HL-60 (cell line): ENCODE measurements at regions not wholly inside any gene's neighbourhood (a gene's known extent, or its start where the extent isn't known, plus 50 kb on each side); places are given as distances from the start of the nearest gene placed in this dataset.

Experiments
- DNase-seq, 2 experiments: peaks; one replicate each; pipeline ENCODE4 v3.0.0-alpha.2; 2010 to 2020; ENCODE audit warnings: low read depth in 1 of 2, low spot score in 1 of 2
- H3K27ac ChIP-seq: fragments of 250-450 bp; sonication (Bioruptor Pico); replicated peaks from 2 replicates; pipeline ENCODE4 v1.5.1; 2020; ENCODE audit warnings: mild to moderate bottlenecking, moderate library complexity
- H3K27me3 ChIP-seq: fragments of 250-450 bp; sonication (Bioruptor Pico); 2 replicates; pipeline ENCODE4 v1.5.1; 2021; ENCODE audit warnings: mild to moderate bottlenecking, moderate library complexity; ENCODE audit not compliant: insufficient read depth, poor library complexity, severe bottlenecking
- H3K4me3 ChIP-seq: replicated peaks from 2 replicates; pipeline ENCODE4 v1.5.1; 2011; ENCODE audit warnings: mild to moderate bottlenecking, control low read depth, low read length; ENCODE audit not compliant: insufficient read depth
- CTCF ChIP-seq: IDR thresholded peaks from one replicate; pipeline ENCODE4 v1.5.1; 2011; ENCODE audit warnings: low read length, control low read depth, inconsistent platforms; ENCODE audit not compliant: insufficient read depth
- GABPA ChIP-seq: IDR thresholded peaks from 2 replicates; pipeline ENCODE4 v1.6.1; 2012; ENCODE audit warnings: low read depth
- POLR2AphosphoS5 ChIP-seq: IDR thresholded peaks from 2 replicates; pipeline ENCODE4 v1.6.1; 2012; ENCODE audit warnings: low read depth
- SPI1 ChIP-seq: IDR thresholded peaks from 2 replicates; pipeline ENCODE4 v1.6.1; 2012; ENCODE audit warnings: low read depth, mild to moderate bottlenecking, borderline replicate concordance
- TF ChIP-seq, protein P1 (sequence below): IDR thresholded peaks from 2 replicates; pipeline ENCODE4 v1.6.1; 2012; ENCODE audit warnings: low read depth; ENCODE audit not compliant: insufficient replicate concordance

DNA sequence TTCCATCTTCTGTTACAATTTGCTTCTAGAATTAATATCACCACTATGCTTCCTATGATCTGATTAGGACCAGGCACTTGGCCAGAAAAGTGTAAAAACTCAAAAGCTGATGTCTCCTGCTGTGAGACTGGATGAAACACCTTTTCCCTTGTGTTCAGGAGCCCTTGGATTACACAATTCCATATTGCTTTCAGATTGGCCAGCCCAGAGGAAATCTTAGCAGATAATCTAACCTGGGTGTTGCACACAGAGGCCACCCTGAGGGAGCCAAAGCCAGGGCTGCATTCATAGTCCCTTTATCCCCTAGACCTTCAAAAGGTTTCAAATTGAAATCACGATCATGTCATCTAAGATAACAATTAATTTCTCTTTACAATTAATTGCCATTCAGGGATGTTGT, 94.1 kb upstream of the SELENOP start:
- no peak overlapping the region for H3K4me3 ChIP-seq
- no peaks in the 10 kb centered on the region for H3K27me3 ChIP-seq
- no peak overlapping the region for H3K27ac ChIP-seq
- DNase-seq: no peak
- TF ChIP-seq POLR2AphosphoS5: no peak
- TF ChIP-seq SPI1: no peak
- TF ChIP-seq CTCF: no peak
- TF ChIP-seq, protein P1, sequence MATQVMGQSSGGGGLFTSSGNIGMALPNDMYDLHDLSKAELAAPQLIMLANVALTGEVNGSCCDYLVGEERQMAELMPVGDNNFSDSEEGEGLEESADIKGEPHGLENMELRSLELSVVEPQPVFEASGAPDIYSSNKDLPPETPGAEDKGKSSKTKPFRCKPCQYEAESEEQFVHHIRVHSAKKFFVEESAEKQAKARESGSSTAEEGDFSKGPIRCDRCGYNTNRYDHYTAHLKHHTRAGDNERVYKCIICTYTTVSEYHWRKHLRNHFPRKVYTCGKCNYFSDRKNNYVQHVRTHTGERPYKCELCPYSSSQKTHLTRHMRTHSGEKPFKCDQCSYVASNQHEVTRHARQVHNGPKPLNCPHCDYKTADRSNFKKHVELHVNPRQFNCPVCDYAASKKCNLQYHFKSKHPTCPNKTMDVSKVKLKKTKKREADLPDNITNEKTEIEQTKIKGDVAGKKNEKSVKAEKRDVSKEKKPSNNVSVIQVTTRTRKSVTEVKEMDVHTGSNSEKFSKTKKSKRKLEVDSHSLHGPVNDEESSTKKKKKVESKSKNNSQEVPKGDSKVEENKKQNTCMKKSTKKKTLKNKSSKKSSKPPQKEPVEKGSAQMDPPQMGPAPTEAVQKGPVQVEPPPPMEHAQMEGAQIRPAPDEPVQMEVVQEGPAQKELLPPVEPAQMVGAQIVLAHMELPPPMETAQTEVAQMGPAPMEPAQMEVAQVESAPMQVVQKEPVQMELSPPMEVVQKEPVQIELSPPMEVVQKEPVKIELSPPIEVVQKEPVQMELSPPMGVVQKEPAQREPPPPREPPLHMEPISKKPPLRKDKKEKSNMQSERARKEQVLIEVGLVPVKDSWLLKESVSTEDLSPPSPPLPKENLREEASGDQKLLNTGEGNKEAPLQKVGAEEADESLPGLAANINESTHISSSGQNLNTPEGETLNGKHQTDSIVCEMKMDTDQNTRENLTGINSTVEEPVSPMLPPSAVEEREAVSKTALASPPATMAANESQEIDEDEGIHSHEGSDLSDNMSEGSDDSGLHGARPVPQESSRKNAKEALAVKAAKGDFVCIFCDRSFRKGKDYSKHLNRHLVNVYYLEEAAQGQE: no peak
- no peak for TF ChIP-seq GABPA

DNA sequence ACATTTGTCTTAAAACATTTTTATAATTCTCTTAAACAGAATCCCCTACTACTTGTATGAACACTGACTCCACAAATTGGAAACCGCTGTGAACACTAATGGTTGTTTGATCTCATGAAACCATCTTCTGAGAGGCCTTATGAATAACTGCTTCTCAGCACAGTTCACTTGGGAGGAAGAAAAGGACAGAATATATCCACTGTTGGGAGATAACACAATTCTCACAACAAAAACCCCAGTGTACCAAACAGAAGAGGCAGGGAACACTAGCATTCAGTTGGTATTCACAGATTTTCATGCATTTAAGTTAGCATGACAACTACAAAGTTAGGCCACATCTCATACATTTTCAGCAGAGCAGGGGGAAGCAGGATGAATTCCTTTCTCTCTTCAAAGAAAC, 89.0 kb upstream of the SELENOP start:
- TF ChIP-seq CTCF (no peak), POLR2AphosphoS5 (no peak), SPI1 (no peak), GABPA (no peak)
- TF ChIP-seq, protein P1: no peak
- no peak overlapping the region for H3K27ac ChIP-seq
- no peak overlapping the region for H3K4me3 ChIP-seq
- no peak for DNase-seq
- no peaks in the 10 kb centered on the region for H3K27me3 ChIP-seq

- DNase-seq: no peak
- no peaks in the 10 kb centered on the region for H3K27me3 ChIP-seq
- no peak overlapping the region for H3K27ac ChIP-seq
- TF ChIP-seq SPI1: no peak
- TF ChIP-seq, protein P1: no peak
- TF ChIP-seq CTCF: no peak
- no peak for TF ChIP-seq POLR2AphosphoS5
- no peak for TF ChIP-seq GABPA
- no peak overlapping the region for H3K4me3 ChIP-seq
Measured at GRCh38 chr5:42898760-42899159, 87.1 kb upstream of the SELENOP start.
